NCI-H146 (cell line): ENCODE measurements at regions not wholly inside any gene's neighbourhood (a gene's known extent, or its start where the extent isn't known, plus 50 kb on each side); places are given as distances from the start of the nearest gene placed in this dataset.
"Not testable (repeated sequence)": the region's sequence is repeated elsewhere in the genome, so short reads cannot be mapped to it uniquely, and the experiment has no call there.

ENCODE experiments used
- DNase-seq: peaks from one replicate; lab custom pipeline; 2025; lab: John Stamatoyannopoulos, UW

DNA sequence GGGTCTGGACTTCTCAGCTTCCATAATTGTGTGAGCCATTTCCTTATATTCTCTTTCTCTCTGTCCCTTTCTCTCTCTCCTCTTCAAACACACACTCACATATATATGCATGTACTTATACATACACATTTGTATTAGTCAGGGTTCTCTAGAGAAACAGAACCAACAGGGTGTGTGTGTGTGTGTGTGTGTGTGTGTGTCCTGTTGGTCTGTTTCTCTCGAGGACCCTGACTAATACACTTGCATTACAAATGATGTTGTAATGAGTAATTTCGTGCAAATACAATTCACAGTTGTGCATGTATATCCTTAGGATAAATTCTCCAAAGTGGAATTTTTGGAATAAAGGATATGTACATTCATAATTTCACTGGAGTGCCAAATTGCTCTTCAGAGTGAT, 115.3 kb downstream of the NPIPB5 start:
- no peak for DNase-seq

DNA sequence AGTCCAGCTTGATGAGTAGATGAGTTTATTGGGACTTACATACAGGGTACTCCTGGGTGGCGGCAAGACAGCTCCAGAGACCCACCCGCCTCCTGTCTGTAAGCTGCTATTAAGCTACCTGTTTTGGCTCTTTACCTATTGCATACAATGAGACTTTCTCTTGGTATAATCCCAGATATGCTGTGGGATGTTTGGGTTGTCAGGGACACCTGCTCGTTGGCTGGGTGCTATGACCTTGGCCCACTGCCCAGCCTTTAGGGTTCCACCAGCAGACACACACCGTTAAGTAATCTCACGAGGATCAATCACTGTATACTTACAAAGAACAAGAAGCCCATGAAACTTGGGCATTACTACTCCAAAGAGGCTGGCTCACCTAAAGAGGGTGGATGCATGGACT, 116.4 kb downstream of the NPIPB5 start:
- no peak for DNase-seq

GRCh38 chr16:22628994-22629393, 118.3 kb downstream of the NPIPB5 start:
- no peak for DNase-seq

DNA sequence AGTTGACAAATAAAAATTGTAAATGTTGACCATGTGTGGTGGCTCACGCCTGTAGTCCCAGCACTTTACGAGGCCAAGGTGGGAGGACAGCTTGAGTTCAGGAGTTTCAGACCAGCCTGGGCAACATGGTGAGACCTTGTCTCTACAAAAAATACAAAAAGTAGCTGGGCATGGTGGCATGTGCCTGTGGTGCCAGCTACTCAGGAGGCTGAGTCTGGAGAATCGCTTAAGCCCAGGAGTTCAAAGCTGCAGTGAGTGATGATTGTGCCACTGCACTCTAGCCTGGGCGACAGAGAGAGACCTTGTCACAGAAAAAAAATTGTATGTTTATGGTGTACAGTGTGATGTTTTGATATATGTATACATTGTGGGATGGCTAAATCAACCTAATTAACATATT, 119.6 kb downstream of the NPIPB5 start:
- no peak for DNase-seq

DNA sequence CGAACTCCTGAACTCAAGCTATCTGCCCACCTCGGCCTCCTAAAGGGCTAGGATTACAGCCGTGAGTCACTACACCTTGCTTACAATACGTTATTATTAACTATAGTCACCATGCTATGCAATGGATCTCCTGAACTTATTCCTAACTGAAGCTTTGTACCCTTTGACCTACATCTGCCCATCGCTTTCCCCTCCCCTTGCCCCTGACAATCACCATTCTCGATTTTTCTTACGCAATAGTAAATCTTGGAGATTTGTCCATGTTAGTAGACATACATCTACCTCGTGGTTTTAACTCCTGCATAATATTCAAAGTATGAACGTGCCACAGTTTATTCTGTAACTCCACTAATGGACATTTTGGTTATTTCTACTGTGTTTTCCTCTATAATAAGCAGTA, 120.6 kb downstream of the NPIPB5 start:
- no peak for DNase-seq

DNA sequence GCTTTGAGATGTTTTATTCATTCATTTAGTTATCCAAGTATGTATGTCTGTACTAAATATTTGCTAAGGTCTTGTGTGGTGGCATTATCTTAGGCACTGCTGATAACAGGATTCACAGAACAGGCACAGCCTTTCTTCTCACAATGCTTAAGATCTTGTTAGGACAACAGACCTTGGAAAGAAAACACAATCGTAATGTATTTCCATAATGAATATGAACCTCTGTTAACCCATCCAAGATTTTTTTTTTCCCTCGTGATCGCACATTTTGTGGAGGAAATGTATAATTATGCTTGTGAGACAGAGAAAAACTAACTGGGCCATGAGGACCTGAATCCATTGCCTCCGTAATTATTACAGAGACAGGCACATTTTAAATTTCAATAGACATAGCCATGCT, 121.9 kb downstream of the NPIPB5 start:
- DNase-seq: no peak

- DNase-seq: no peak
These were observed 122.6 kb downstream of the NPIPB5 start for GRCh38 chr16:22633280-22633679.

DNA sequence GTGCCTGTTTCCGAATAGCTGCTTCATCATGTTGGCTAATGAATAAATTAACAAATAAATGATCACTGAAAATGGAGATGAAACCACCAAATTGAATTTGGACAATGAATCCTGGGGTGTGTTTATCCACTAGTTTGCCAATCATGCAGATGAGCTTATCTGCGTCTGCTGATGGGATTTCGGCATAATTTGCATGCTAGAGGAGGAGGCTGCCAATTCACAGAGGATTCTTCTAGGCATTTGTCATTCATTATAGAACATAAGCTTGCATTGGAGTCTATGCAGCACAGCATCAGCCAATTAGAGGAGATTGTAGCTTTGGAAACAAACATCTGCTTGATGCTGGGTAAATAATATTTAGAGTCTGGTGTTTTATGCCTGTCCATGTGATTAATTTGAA, 123.1 kb downstream of the NPIPB5 start:
- no peak for DNase-seq

- DNase-seq: no peak
These were observed 124.3 kb downstream of the NPIPB5 start for GRCh38 chr16:22634954-22635353.

DNA sequence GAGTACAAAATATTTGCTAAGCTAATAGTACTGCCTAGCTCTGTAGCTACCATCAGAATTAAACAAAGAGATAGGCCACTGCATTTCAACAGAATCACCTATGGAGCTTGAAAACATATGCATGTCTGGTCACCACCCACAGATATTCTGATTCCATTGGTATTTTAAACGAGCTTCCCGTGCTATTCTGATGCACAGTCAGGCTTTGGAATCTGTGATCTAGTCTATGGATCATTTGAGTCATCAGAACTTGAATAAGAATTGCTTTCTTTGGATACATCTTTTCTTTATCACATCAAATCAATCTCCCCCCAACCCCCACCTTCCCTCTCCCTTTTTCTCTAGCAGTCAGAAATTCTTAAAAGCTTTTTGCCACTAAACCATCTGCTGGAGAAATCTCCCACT, 124.7 kb downstream of the NPIPB5 start:
- DNase-seq: no peak

DNA sequence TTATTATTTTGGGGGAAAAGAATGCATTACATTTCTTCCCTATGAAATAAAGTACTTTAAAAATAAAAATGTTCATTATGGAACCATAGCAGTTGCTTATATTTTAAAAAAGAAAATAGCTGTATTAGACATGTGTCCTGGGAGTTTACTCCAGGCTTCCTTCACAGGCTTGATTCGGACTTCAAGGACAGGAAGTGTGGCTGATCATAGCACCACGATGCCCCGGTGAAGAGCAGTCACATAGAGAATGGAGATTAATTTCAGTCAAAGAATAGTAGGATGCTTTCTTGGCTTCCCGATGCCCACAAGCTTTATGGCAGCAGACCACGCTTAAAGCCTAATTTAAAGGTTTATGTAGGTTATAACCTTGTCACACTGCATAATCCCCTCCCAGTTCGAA, 125.1 kb downstream of the NPIPB5 start:
- no peak for DNase-seq

GRCh38 chr16:22638393-22639206, 127.9 kb downstream of the NPIPB5 start:
- no peak for DNase-seq

DNA sequence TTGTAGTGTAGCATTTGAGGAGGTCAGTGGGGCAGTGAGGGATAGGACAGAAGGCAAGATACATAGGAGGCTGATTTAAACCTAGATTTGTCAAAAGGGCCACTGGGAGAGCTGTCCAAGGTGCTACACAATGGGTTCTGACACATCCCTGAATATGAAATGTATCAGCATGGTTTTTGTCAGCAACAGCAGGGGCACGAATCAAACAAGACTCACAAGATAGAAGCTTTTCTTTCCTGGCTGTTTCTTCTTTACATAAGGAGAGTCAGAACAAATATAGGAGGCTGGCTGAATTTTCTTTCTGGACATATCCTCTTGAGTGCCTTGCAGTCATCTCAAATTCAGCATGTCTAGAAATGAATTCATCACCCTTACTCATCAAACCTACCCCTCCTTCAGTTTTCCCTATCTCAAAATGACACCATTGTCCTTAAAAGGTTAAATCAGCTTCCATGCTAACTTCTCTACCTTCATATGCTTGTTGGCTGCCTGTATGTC, 130.5 kb downstream of the NPIPB5 start:
- DNase-seq: no peak

DNA sequence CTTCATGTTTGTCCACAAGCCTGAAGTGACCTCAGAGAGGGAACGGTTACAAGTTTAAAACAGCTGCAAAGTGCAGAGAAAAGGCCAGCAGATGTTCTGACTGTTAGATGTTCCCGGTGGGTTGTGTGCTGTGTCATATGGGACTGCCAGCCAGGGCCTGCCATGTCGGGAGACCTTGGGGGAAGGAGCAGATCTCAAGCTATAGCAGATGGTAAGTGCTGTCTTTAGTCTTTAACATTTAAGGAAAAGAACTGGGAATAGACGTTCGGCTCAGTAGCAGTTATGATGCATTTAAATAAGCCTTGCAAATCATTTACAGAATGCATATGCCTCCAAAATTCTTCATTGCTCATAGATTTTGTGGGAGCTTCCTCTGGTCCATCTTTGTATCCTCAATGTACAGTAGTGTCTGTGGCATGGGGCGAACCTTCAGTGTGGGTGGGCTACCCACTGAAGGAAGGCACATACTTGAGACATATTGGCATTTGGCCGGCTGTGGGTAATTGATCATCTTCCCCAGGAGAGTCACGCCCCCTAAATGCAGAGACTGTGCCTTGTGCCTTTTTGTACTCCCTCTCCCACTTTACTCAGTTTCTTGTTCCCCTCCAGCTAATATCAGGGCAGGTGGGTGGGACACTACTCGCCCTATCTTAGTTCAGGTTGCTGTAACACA, 131.9 kb downstream of the NPIPB5 start:
- no peak for DNase-seq

DNA sequence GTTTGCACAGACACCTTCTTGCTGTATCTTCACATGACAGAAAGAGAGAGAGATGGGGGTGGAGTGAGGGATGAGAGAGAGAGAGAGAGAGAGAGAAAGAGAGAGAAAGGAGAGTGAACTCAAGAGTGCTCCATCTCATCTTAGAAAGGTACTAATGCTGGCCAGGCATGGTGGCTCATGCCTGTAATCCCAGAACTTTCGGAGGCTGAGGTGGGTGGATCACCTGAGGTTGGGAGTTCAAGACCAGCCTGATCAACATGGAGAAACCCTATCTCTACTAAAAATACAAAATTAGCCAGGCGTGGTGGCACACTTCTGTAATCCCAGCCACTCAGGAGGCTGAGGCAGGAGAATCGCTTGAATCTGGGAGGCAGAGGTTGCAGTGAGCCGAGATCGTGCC, 132.5 kb downstream of the NPIPB5 start:
- DNase-seq: not testable (repeated sequence)

DNA sequence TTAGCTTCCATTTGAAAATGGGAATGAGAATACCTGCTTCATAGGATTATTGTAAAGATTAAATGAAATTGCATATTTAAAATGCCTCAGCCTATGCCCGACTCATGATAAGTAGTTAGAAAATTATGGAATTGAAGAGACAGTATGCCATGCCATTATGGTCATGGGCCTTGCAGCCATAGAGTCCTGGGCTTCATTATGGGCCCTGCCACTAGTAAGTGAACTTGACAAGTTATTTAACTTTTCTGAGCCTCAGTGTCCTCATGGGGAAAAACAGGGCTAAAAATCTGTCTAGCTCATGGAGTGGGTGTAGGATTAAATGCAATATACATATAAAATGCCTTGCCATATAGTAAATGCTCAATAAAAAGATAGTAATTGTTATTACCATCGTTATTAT, 133.2 kb downstream of the NPIPB5 start:
- no peak for DNase-seq

DNA sequence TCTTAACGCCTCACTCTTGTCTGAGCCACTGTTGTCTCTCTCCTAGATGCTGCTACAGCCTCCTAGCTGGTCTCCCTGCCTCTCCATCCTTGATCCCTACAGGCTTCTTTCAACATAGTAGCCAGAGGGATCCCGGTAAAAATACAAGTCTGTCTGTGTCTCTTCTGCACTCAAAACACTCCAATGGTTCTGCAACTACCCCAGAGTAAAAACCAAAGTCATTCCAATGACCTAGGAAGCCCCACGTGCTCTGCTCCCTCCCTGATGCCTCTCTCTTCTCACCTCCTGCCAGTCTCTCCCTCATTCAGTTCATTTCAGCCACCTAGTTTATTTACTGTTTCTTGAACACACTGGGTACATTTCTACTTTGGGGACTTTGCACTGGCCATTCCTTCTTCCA, 135.2 kb downstream of the NPIPB5 start:
- no peak for DNase-seq

- no peak for DNase-seq
These were observed 136.4 kb downstream of the NPIPB5 start for GRCh38 chr16:22646948-22647556.

DNA sequence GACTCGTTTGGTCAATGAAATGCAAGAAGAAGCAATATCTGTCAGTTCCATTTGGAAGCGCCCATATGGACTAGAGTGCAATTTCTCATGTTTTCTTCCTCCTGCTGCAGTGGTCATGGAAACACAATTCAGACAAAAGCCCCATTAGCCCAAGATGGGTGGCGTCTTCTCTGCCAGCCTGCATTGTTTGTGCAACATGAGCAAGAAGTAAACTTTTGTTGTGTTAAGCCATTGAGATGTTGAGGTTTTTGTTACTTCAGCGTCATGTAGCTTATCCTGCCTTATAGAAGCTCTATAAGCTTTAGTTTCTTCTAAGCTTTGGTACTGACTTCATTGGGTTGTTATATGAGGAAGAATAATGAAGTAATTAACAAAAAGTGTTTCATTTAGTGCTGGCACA, 137.4 kb downstream of the NPIPB5 start:
- DNase-seq: no peak

DNA sequence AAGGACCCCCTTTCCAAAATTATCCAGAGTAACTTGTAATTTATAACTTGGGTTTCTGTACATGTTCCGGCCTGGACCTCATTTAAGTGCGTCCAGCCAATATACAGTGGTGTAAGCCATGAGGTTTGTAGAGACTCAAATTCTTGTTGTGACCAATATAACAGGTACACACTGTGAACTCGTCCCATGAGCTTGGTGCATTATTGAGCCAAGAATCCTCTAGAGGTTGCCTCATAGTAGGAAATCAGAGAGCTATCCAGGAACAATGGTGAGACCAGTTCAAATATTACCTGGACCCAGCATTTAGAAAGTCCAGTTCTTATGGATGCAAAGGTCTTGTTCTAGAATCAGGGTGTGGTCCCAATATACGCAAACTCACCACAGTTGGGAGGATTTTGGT, 138.2 kb downstream of the NPIPB5 start:
- DNase-seq: no peak

DNA sequence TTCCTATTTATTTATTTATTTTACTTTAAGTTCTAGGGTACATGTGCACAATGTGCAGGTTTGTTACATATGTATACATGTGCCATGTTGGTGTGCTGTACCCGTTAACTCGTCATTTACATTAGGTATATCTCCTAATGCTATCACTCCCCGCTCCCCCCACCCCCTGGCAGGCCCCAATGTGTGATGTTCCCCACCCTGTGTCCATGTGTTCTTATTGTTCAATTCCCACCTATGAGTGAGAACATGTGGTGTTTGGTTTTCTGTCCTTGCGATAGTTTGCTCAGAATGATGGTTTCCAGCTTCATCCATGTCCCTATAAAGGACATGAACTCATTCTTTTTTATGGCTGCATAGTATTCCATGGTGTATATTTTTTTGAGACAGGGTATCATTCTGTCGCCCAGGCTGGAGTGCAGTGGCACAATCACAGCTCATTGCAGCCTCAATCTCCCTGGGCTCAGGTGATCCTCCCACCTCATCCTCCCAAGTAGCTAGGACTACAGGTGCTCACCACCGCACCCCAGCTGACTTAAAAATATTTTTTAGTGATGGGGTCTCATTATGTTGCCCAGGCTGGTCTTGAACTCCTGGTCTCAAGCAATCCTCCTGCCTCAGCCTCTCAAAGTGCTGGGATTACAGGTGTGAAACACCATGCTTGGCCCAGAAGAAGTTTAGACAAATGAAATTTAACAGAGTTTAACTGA, 140.6 kb downstream of the NPIPB5 start:
- not testable (repeated sequence) for DNase-seq

DNA sequence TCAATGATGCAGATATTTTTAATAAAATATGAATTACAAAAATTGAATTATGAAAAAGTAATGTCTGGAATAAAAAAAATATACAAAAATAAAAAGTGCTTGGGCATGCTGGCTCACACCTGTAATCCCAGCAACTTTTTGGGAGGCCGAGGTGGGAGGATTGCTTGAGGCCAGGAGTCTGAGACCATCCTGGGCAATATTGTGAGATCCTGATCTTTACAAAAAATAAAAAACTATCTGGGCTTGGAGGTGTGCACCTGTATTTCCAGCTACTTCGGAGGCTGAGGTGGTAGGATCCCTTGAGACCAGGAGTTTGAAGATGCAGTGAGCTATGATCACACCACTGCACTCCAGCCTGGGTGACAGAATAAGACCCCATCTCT, 141.8 kb downstream of the NPIPB5 start:
- no peak for DNase-seq

- DNase-seq: no peak
These were observed 143.2 kb downstream of the NPIPB5 start for GRCh38 chr16:22653876-22654275.
